ENCODE measurements at regions not wholly inside any gene's neighbourhood (a gene's known extent, or its start where the extent isn't known, plus 50 kb on each side); places are given as distances from the start of the nearest gene placed in this dataset.

- DNase-seq (ENCODE audit: low read depth, low spot score) (no peak), ATAC-seq (no peak)
- Histone ChIP-seq H3K4me3 (replicated peaks in 1 of 2; ENCODE audit: low read depth in 1 of 2, low read length in 2 of 2) (no peak overlapping the region), H3K4me1 (ENCODE audit: control insufficient read depth in 1 of 2, insufficient read depth in 2 of 2, low read length in 2 of 2) (no peaks in the 10 kb centered on the region), H4K20me1 (ENCODE audit: insufficient read depth) (no peaks in the 10 kb centered on the region), H3K9ac (ENCODE audit: low read length) (no peak overlapping the region), H3K4me2 (ENCODE audit: low read length) (no peak overlapping the region), H3K9me3 (ENCODE audit: control insufficient read depth in 1 of 2, insufficient read depth in 1 of 2, low read depth in 1 of 2, low read length in 2 of 2) (no peaks in the 10 kb centered on the region), H2AFZ (ENCODE audit: low read depth, low read length, poor library complexity, severe bottlenecking) (no peak overlapping the region), H3K27ac (ENCODE audit: low read depth, low read length) (no peak overlapping the region), H3K79me2 (ENCODE audit: insufficient read depth, low read length) (no peaks in the 10 kb centered on the region), H3K36me3 (ENCODE audit: control insufficient read depth in 1 of 2, insufficient read depth in 2 of 2, low read length in 2 of 2) (no peaks in the 10 kb centered on the region), H3K9me2 (ENCODE audit: insufficient read depth) (no peaks in the 10 kb centered on the region), H3K27me3 (ENCODE audit: insufficient read depth, low read length) (no peaks in the 10 kb centered on the region; the same call in 1 of the 2 replicates)
- no TSS peak for BruUV-seq (replicated peaks)
- CTCF ChIA-PET = no interaction called here
- RAD21 ChIA-PET (ENCODE audit: low non-redundant PET in 1 of 2, low total read pairs in 2 of 2, uncharacterized antibody in 2 of 2, unreplicated experiment in 2 of 2) = no interaction called here
- no peak for TF ChIP-seq EZH2phosphoT487 (IDR thresholded peaks at IDR 0.05; ENCODE audit: borderline replicate concordance)
- intact Hi-C loops (cut with micrococcal nuclease) = no loop called here
- POLR2A ChIA-PET = no interaction called here
These were observed 182.0 kb downstream of the STK31 start for GRCh38 chr7:23892019-23892418.

- H3K79me2 ChIP-seq (ENCODE audit: insufficient read depth, low read length) = no peaks in the 10 kb centered on the region
- TF ChIP-seq ZBTB33 (IDR thresholded peaks at IDR 0.05; ENCODE audit: extremely low read depth, insufficient replicate concordance, low read length) (no peak), POLR2A (IDR thresholded peaks at IDR 0.05; ENCODE audit: borderline replicate concordance, extremely low read depth, insufficient read depth, insufficient read length) (no peak)
- TF ChIP-seq, protein P1, sequence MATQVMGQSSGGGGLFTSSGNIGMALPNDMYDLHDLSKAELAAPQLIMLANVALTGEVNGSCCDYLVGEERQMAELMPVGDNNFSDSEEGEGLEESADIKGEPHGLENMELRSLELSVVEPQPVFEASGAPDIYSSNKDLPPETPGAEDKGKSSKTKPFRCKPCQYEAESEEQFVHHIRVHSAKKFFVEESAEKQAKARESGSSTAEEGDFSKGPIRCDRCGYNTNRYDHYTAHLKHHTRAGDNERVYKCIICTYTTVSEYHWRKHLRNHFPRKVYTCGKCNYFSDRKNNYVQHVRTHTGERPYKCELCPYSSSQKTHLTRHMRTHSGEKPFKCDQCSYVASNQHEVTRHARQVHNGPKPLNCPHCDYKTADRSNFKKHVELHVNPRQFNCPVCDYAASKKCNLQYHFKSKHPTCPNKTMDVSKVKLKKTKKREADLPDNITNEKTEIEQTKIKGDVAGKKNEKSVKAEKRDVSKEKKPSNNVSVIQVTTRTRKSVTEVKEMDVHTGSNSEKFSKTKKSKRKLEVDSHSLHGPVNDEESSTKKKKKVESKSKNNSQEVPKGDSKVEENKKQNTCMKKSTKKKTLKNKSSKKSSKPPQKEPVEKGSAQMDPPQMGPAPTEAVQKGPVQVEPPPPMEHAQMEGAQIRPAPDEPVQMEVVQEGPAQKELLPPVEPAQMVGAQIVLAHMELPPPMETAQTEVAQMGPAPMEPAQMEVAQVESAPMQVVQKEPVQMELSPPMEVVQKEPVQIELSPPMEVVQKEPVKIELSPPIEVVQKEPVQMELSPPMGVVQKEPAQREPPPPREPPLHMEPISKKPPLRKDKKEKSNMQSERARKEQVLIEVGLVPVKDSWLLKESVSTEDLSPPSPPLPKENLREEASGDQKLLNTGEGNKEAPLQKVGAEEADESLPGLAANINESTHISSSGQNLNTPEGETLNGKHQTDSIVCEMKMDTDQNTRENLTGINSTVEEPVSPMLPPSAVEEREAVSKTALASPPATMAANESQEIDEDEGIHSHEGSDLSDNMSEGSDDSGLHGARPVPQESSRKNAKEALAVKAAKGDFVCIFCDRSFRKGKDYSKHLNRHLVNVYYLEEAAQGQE (IDR thresholded peaks at IDR 0.05; ENCODE audit: low read depth) = no peak
- H3K4me1 ChIP-seq (ENCODE audit: control insufficient read depth in 1 of 2, insufficient read depth in 2 of 2, low read length in 2 of 2) = no peaks in the 10 kb centered on the region
- DNase-seq (ENCODE audit: low read depth, low spot score) (no peak), ATAC-seq (no peak)
- H3K9me2 ChIP-seq (ENCODE audit: insufficient read depth) = no peaks in the 10 kb centered on the region
- ChIA-PET POLR2A (no interaction called here), RAD21 (ENCODE audit: low non-redundant PET in 1 of 2, low total read pairs in 2 of 2, uncharacterized antibody in 2 of 2, unreplicated experiment in 2 of 2) (no interaction called here), CTCF (no interaction called here)
- no peak overlapping the region for H3K9ac ChIP-seq (ENCODE audit: low read length)
- H3K27me3 ChIP-seq (ENCODE audit: insufficient read depth, low read length) = no peaks in the 10 kb centered on the region; the same call in 1 of the 2 replicates
- H3K4me3 ChIP-seq (replicated peaks in 1 of 2; ENCODE audit: low read depth in 1 of 2, low read length in 2 of 2) = no peak overlapping the region
- no TSS peak for BruUV-seq (replicated peaks)
- intact Hi-C loops (cut with micrococcal nuclease) = no loop called here
- H3K9me3 ChIP-seq (ENCODE audit: control insufficient read depth in 1 of 2, insufficient read depth in 1 of 2, low read depth in 1 of 2, low read length in 2 of 2) = no peaks in the 10 kb centered on the region
- H3K4me2 ChIP-seq (ENCODE audit: low read length) = no peak overlapping the region
- H4K20me1 ChIP-seq (ENCODE audit: insufficient read depth) = no peaks in the 10 kb centered on the region
- no peak overlapping the region for H3K27ac ChIP-seq (ENCODE audit: low read depth, low read length)
- no peak overlapping the region for H2AFZ ChIP-seq (ENCODE audit: low read depth, low read length, poor library complexity, severe bottlenecking)
- no peaks in the 10 kb centered on the region for H3K36me3 ChIP-seq (ENCODE audit: control insufficient read depth in 1 of 2, insufficient read depth in 2 of 2, low read length in 2 of 2)
These were observed 183.3 kb downstream of the STK31 start for GRCh38 chr7:23893176-23893941.
